SH-SY5Y (cell line): ENCODE measurements at regions not wholly inside any gene's neighbourhood (a gene's known extent, or its start where the extent isn't known, plus 50 kb on each side); places are given as distances from the start of the nearest gene placed in this dataset.

Experiments used
- GATA2 ChIP-seq: IDR thresholded peaks from 2 replicates; pipeline ENCODE4 v1.6.1; 2011; ENCODE audit warnings: mild to moderate bottlenecking, low read depth, low read length
- GATA3 ChIP-seq: IDR thresholded peaks from 2 replicates; pipeline ENCODE4 v1.6.1; 2011; ENCODE audit warnings: low read depth, mild to moderate bottlenecking, low read length, moderate library complexity

- TF ChIP-seq GATA3 = no peak
- TF ChIP-seq GATA2 = no peak
Measured at GRCh38 chr14:97874394-97874793, 1077.2 kb downstream of the VRK1 start.
